ENCODE measurements at regions not wholly inside any gene's neighbourhood (a gene's known extent, or its start where the extent isn't known, plus 50 kb on each side); places are given as distances from the start of the nearest gene placed in this dataset.
"Not testable (repeated sequence)": the region's sequence is repeated elsewhere in the genome, so short reads cannot be mapped to it uniquely, and the experiment has no call there.

GRCh38 chr1:41975121-41975520 is 56.4 kb upstream of the HIVEP3 start:
- intact Hi-C loops (cut with micrococcal nuclease) = no loop called here
- Mint-ChIP-seq H3K4me3 (ENCODE audit: low read depth) (no peak overlapping the region), H3K9me3 (no peaks in the 10 kb centered on the region), H3K36me3 (ENCODE audit: low read depth) (no peaks in the 10 kb centered on the region), H3K27me3 (ENCODE audit: low read depth) (no peaks in the 10 kb centered on the region), H3K4me1 (ENCODE audit: low read depth) (no peaks in the 10 kb centered on the region), H3K27ac (no peak overlapping the region)
- no peak for DNase-seq (ENCODE audit: low spot score)

- H3K36me3 Mint-ChIP-seq (ENCODE audit: low read depth); H3K4me3 Mint-ChIP-seq (ENCODE audit: low read depth): not testable (repeated sequence)
Observed at GRCh38 chr1:41968557-41968956, 49.8 kb upstream of the HIVEP3 start.

More at GRCh38 chr1:41968557-41968956, 49.8 kb upstream of the HIVEP3 start:
- intact Hi-C loops (cut with micrococcal nuclease); H3K9me3 Mint-ChIP-seq; DNase-seq (ENCODE audit: low spot score); H3K27me3 Mint-ChIP-seq (ENCODE audit: low read depth); H3K27ac Mint-ChIP-seq; H3K4me1 Mint-ChIP-seq (ENCODE audit: low read depth): not testable (repeated sequence)
